Right lobe of liver (tissue), 4 donors: ENCODE measurements at regions not wholly inside any gene's neighbourhood (a gene's known extent, or its start where the extent isn't known, plus 50 kb on each side); places are given as distances from the start of the nearest gene placed in this dataset.

Experiments used
- CTCF ChIP-seq, 4 donors: fragments of 200-600 bp in 3 of 4; fragments of 450-650 bp in 1 of 4; IDR thresholded peaks; one replicate each; pipeline versions ENCODE4 v1.5.1 to v1.8.0; 2016 to 2022; ENCODE audit warnings: antibody characterized with exemption in 4 of 4, mild to moderate bottlenecking in 2 of 4
- POLR2A ChIP-seq: fragments of 450-650 bp; IDR thresholded peaks from one replicate; pipeline ENCODE4 v1.6.1; 2017; ENCODE audit warnings: antibody characterized with exemption, mild to moderate bottlenecking
- donor health status: DM: no; HTN: no; CAD: no.
- donor health status: DM: no; HTN: no; CAD: no.
- donor health status: DM: no; HTN: yes; CAD: no.

GRCh38 chr6:2327591-2327990, 82.2 kb upstream of the GMDS start:
- TF ChIP-seq POLR2A (no peak), CTCF (IDR thresholded peaks at IDR 0.05) (no peak)
